ENCODE measurements at regions not wholly inside any gene's neighbourhood (a gene's known extent, or its start where the extent isn't known, plus 50 kb on each side); places are given as distances from the start of the nearest gene placed in this dataset.

GRCh38 chr21:15517394-15517793 is 212.4 kb upstream of the USP25 start:
- Histone ChIP-seq H3K9me3 (ENCODE audit: control insufficient read depth, low read depth, low read length) (no peaks in the 10 kb centered on the region), H3K4me2 (ENCODE audit: insufficient read depth, insufficient read length, low read length) (no peak overlapping the region), H2BK20ac (ENCODE audit: low read depth, low read length, poor library complexity, severe bottlenecking) (no peak overlapping the region), H3K18ac (ENCODE audit: insufficient read length, low read depth, low read length) (no peak overlapping the region), H3K56ac (ENCODE audit: insufficient read length, low read depth, low read length) (no peak overlapping the region), H3T11ph (ENCODE audit: low read length) (no peak overlapping the region), H3K4ac (ENCODE audit: low read depth, low read length) (no peak overlapping the region), H2BK15ac (ENCODE audit: low read depth, low read length) (no peak overlapping the region), H3K79me1 (ENCODE audit: insufficient read depth, low read depth, low read length, poor library complexity, severe bottlenecking) (no peaks in the 10 kb centered on the region), H3K27ac (ENCODE audit: insufficient read length, low read depth, low read length) (no peak overlapping the region), H2AFZ (ENCODE audit: low read length) (no peak overlapping the region), H3K79me2 (ENCODE audit: insufficient read depth, low read length) (no peaks in the 10 kb centered on the region), H2AK5ac (ENCODE audit: insufficient read length, low read length) (no peak overlapping the region), H3K14ac (ENCODE audit: insufficient read depth, low read length) (no peak overlapping the region), H2BK12ac (ENCODE audit: insufficient read length, low read depth, low read length) (no peak overlapping the region), H2BK5ac (ENCODE audit: insufficient read length, low read length) (no peak overlapping the region), H4K8ac (replicated peaks; ENCODE audit: insufficient read length, low read depth, low read length) (no peak overlapping the region), H4K91ac (ENCODE audit: insufficient read length, low read depth, low read length) (no peak overlapping the region), H2BK120ac (ENCODE audit: low read depth, low read length, poor library complexity, severe bottlenecking) (no peak overlapping the region), H3K23me2 (ENCODE audit: insufficient read length, low read depth, low read length, poor library complexity, severe bottlenecking) (no peaks in the 10 kb centered on the region), H3K27me3 (ENCODE audit: insufficient read depth, low read length) (no peaks in the 10 kb centered on the region), H3K23ac (ENCODE audit: insufficient read length, low read depth, low read length) (no peak overlapping the region), H4K20me1 (ENCODE audit: control insufficient read depth, insufficient read depth, insufficient read length) (no peaks in the 10 kb centered on the region), H3K4me1 (ENCODE audit: insufficient read depth, low read length) (no peaks in the 10 kb centered on the region), H3K9ac (ENCODE audit: extremely low read depth, insufficient read length, low read length) (no peak overlapping the region), H4K5ac (ENCODE audit: insufficient read length, low read depth, low read length) (no peak overlapping the region)
- TF ChIP-seq, protein P1, sequence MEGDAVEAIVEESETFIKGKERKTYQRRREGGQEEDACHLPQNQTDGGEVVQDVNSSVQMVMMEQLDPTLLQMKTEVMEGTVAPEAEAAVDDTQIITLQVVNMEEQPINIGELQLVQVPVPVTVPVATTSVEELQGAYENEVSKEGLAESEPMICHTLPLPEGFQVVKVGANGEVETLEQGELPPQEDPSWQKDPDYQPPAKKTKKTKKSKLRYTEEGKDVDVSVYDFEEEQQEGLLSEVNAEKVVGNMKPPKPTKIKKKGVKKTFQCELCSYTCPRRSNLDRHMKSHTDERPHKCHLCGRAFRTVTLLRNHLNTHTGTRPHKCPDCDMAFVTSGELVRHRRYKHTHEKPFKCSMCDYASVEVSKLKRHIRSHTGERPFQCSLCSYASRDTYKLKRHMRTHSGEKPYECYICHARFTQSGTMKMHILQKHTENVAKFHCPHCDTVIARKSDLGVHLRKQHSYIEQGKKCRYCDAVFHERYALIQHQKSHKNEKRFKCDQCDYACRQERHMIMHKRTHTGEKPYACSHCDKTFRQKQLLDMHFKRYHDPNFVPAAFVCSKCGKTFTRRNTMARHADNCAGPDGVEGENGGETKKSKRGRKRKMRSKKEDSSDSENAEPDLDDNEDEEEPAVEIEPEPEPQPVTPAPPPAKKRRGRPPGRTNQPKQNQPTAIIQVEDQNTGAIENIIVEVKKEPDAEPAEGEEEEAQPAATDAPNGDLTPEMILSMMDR (conservative IDR thresholded peaks at IDR 0.05) = no peak
- Mint-ChIP-seq H3K27me3 (ENCODE audit: low read depth) (no peaks in the 10 kb centered on the region), H3K4me1 (no peaks in the 10 kb centered on the region), H3K27ac (no peak overlapping the region), H3K36me3 (ENCODE audit: insufficient read depth in 1 of 3, low read depth in 3 of 3) (peaks cover 0 to 1% (median 0%) of the 10 kb centered on the region in 3 experiments; a peak in 1 of 7 replicates), H3K4me3 (no peak overlapping the region), H3K9me3 (no peaks in the 10 kb centered on the region)
- DNase-seq = no peak
